PFSK-1 (cell line): ENCODE measurements at regions not wholly inside any gene's neighbourhood (a gene's known extent, or its start where the extent isn't known, plus 50 kb on each side); places are given as distances from the start of the nearest gene placed in this dataset.

Source experiments
- POLR2AphosphoS5 ChIP-seq: IDR thresholded peaks from 2 replicates; pipeline ENCODE4 v1.6.1; 2012; ENCODE audit warnings: low read depth, mild to moderate bottlenecking, control low read depth, low read length, moderate library complexity
- SIN3A ChIP-seq: IDR thresholded peaks from 2 replicates; pipeline ENCODE4 v1.6.1; 2012; ENCODE audit warnings: mild to moderate bottlenecking, low read length, moderate library complexity, borderline replicate concordance; ENCODE audit not compliant: insufficient read depth
- TAF1 ChIP-seq: IDR thresholded peaks from 2 replicates; pipeline ENCODE4 v1.6.1; 2012; ENCODE audit warnings: low read length, control low read depth, borderline replicate concordance; ENCODE audit not compliant: insufficient read depth
- TF ChIP-seq, protein P1 (sequence below), 2 experiments: IDR thresholded peaks; 2 replicates each; pipeline versions ENCODE4 v1.6.1 to v1.8.0; 2011 to 2012; ENCODE audit warnings: low read depth in 2 of 2, low read length in 2 of 2, control low read depth in 1 of 2, inconsistent platforms in 1 of 2, mild to moderate bottlenecking in 1 of 2, moderate library complexity in 1 of 2; ENCODE audit not compliant: insufficient read depth in 1 of 2

DNA sequence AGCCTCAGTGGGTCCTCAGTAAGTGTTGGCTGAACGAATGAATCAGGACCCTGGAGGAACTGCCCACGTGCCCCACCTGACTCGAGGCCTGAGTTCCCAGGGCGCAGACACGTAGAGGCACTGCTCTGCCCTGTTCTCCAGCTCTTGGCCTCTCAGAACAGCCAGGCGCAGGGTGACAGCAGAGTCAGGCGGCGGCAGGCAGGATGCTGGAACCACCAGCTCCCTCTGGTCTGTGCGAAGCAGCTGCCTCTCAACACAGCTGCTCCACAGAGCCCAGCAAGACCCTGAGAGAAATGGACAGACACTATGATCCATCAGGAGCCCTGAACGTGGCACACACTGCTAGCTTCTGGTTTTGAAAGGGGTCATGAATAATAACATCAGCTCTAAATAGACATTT is 53.1 kb upstream of the BCO1 start:
- no peak for TF ChIP-seq TAF1
- TF ChIP-seq SIN3A, result no peak
- no peak for TF ChIP-seq POLR2AphosphoS5
- TF ChIP-seq, protein P1, sequence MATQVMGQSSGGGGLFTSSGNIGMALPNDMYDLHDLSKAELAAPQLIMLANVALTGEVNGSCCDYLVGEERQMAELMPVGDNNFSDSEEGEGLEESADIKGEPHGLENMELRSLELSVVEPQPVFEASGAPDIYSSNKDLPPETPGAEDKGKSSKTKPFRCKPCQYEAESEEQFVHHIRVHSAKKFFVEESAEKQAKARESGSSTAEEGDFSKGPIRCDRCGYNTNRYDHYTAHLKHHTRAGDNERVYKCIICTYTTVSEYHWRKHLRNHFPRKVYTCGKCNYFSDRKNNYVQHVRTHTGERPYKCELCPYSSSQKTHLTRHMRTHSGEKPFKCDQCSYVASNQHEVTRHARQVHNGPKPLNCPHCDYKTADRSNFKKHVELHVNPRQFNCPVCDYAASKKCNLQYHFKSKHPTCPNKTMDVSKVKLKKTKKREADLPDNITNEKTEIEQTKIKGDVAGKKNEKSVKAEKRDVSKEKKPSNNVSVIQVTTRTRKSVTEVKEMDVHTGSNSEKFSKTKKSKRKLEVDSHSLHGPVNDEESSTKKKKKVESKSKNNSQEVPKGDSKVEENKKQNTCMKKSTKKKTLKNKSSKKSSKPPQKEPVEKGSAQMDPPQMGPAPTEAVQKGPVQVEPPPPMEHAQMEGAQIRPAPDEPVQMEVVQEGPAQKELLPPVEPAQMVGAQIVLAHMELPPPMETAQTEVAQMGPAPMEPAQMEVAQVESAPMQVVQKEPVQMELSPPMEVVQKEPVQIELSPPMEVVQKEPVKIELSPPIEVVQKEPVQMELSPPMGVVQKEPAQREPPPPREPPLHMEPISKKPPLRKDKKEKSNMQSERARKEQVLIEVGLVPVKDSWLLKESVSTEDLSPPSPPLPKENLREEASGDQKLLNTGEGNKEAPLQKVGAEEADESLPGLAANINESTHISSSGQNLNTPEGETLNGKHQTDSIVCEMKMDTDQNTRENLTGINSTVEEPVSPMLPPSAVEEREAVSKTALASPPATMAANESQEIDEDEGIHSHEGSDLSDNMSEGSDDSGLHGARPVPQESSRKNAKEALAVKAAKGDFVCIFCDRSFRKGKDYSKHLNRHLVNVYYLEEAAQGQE (IDR thresholded peaks at IDR 0.05; ENCODE audit: insufficient read depth in 1 of 2, low read depth in 2 of 2, low read length in 2 of 2), result no peak
